Sigmoid colon (tissue), 4 donors: ENCODE measurements at regions not wholly inside any gene's neighbourhood (a gene's known extent, or its start where the extent isn't known, plus 50 kb on each side); places are given as distances from the start of the nearest gene placed in this dataset.

ENCODE experiments used
- CTCF ChIP-seq, 4 experiments: fragments of 450-650 bp in 3 of 4; fragments of 200-600 bp in 1 of 4; IDR thresholded peaks; one replicate each; pipeline ENCODE4 v1.5.1; 2016 to 2019; ENCODE audit warnings: antibody characterized with exemption in 4 of 4, mild to moderate bottlenecking in 3 of 4, moderate library complexity in 2 of 4
- EP300 ChIP-seq, 4 donors: sonication (generic); formaldehyde crosslinking; IDR thresholded peaks; one replicate each; pipeline ENCODE4 v1.6.1; 2017; ENCODE audit warnings: antibody characterized with exemption in 4 of 4
- POLR2AphosphoS5 ChIP-seq, 4 donors: sonication (generic); formaldehyde crosslinking; IDR thresholded peaks; one replicate each; pipeline ENCODE4 v1.6.1; 2017; ENCODE audit warnings: antibody characterized with exemption in 4 of 4

- no peak for TF ChIP-seq CTCF (IDR thresholded peaks at IDR 0.05)
- TF ChIP-seq POLR2AphosphoS5 (IDR thresholded peaks at IDR 0.05), result no peak
- TF ChIP-seq EP300 (IDR thresholded peaks at IDR 0.05), result no peak
These were observed 189.6 kb upstream of the TSHZ3 start for GRCh38 chr19:31538879-31539278.
